Liver (tissue), 8 donors: ENCODE measurements at regions not wholly inside any gene's neighbourhood (a gene's known extent, or its start where the extent isn't known, plus 50 kb on each side); places are given as distances from the start of the nearest gene placed in this dataset.

Source experiments
- DNase-seq: peaks from one replicate; pipeline ENCODE4 v3.0.0-alpha.2; 2017; ENCODE audit warnings: low spot score
- H3K27ac ChIP-seq, 2 donors: one replicate each; pipeline ENCODE4 v1.7.0; 2013; ENCODE audit warnings: inconsistent platforms in 2 of 2, low read length in 2 of 2, control low read depth in 1 of 2, low read depth in 1 of 2, mild to moderate bottlenecking in 1 of 2
- H3K27me3 ChIP-seq, 4 donors: one replicate each; pipeline versions ENCODE4 v1.6.1 to v1.7.0; 2013; ENCODE audit warnings: low read length in 3 of 4, inconsistent platforms in 1 of 4, mild to moderate bottlenecking in 1 of 4, moderate library complexity in 1 of 4; ENCODE audit not compliant: control insufficient read depth in 4 of 4, insufficient read depth in 4 of 4
- H3K36me3 ChIP-seq, 4 donors: one replicate each; pipeline versions ENCODE4 v1.6.1 to v1.7.0; 2013; ENCODE audit warnings: low read length in 3 of 4, mild to moderate bottlenecking in 3 of 4, low read depth in 1 of 4, moderate library complexity in 1 of 4; ENCODE audit not compliant: control insufficient read depth in 4 of 4, insufficient read depth in 3 of 4
- H3K4me1 ChIP-seq, 4 donors: one replicate each; pipeline versions ENCODE4 v1.6.1 to v1.7.0; 2013; ENCODE audit warnings: low read length in 3 of 4, mild to moderate bottlenecking in 3 of 4, moderate library complexity in 1 of 4; ENCODE audit not compliant: control insufficient read depth in 4 of 4, insufficient read depth in 4 of 4
- H3K4me3 ChIP-seq, 3 donors: one replicate each; pipeline versions ENCODE4 v1.6.1 to v1.7.0; 2013; ENCODE audit warnings: low read length in 3 of 3, control low read depth in 1 of 3, low read depth in 1 of 3, mild to moderate bottlenecking in 1 of 3
- H3K9ac ChIP-seq, 2 donors: one replicate each; pipeline ENCODE4 v1.7.0; 2013; ENCODE audit warnings: low read length in 2 of 2, mild to moderate bottlenecking in 2 of 2, moderate library complexity in 2 of 2, control low read depth in 1 of 2, low read depth in 1 of 2
- H3K9me3 ChIP-seq, 4 donors: one replicate each; pipeline versions ENCODE4 v1.6.1 to v1.7.0; 2013; ENCODE audit warnings: low read length in 3 of 4; ENCODE audit not compliant: control insufficient read depth in 4 of 4
- ATF3 ChIP-seq: IDR thresholded peaks from 2 replicates; pipeline ENCODE4 v1.6.1; 2016; ENCODE audit warnings: antibody characterized with exemption
- EGR1 ChIP-seq, 2 donors: IDR thresholded peaks; 2 replicates each; pipeline ENCODE4 v1.6.1; 2016 to 2018; ENCODE audit warnings: antibody characterized with exemption in 2 of 2, low read depth in 2 of 2
- FOXA1 ChIP-seq: IDR thresholded peaks from 2 replicates; pipeline ENCODE4 v1.6.1; 2016; ENCODE audit warnings: antibody characterized with exemption
- FOXA2 ChIP-seq: IDR thresholded peaks from 2 replicates; pipeline ENCODE4 v1.6.1; 2016; ENCODE audit warnings: antibody characterized with exemption
- GABPA ChIP-seq, 2 donors: IDR thresholded peaks in 1 of 2; conservative IDR thresholded peaks in 1 of 2; 2 replicates each; pipeline ENCODE4 v1.6.1; 2016; ENCODE audit warnings: antibody characterized with exemption in 2 of 2, mild to moderate bottlenecking in 1 of 2, moderate library complexity in 1 of 2
- HNF4A ChIP-seq, 2 donors: conservative IDR thresholded peaks; 2 replicates each; pipeline ENCODE4 v1.6.1; 2016; ENCODE audit warnings: antibody characterized with exemption in 2 of 2, mild to moderate bottlenecking in 2 of 2
- HNF4G ChIP-seq: IDR thresholded peaks from 2 replicates; pipeline ENCODE4 v1.6.1; 2016; ENCODE audit warnings: antibody characterized with exemption
- JUND ChIP-seq, 2 donors: IDR thresholded peaks; 2 replicates each; pipeline ENCODE4 v1.6.1; 2016; ENCODE audit warnings: antibody characterized with exemption in 2 of 2
- MAX ChIP-seq: IDR thresholded peaks from 2 replicates; pipeline ENCODE4 v1.6.1; 2016; ENCODE audit warnings: antibody characterized with exemption
- NR2F2 ChIP-seq: IDR thresholded peaks from 2 replicates; pipeline ENCODE4 v1.6.1; 2016; ENCODE audit warnings: antibody characterized with exemption
- RAD21 ChIP-seq, 2 donors: IDR thresholded peaks; 2 replicates each; pipeline ENCODE4 v1.6.1; 2016; ENCODE audit warnings: antibody characterized with exemption in 2 of 2, mild to moderate bottlenecking in 2 of 2
- RXRA ChIP-seq, 2 donors: IDR thresholded peaks; 2 replicates each; pipeline ENCODE4 v1.6.1; 2017 to 2018; ENCODE audit warnings: antibody characterized with exemption in 2 of 2, mild to moderate bottlenecking in 1 of 2
- SP1 ChIP-seq: IDR thresholded peaks from 2 replicates; pipeline ENCODE4 v1.6.1; 2018; ENCODE audit warnings: antibody characterized with exemption, mild to moderate bottlenecking
- TAF1 ChIP-seq: conservative IDR thresholded peaks from 2 replicates; pipeline ENCODE4 v1.6.1; 2016; ENCODE audit warnings: antibody characterized with exemption, mild to moderate bottlenecking
- YY1 ChIP-seq: IDR thresholded peaks from 2 replicates; pipeline ENCODE4 v1.6.1; 2016; ENCODE audit warnings: antibody characterized with exemption, mild to moderate bottlenecking
- WGBS: extraction: QIAGEN DNeasy Blood & Tissue Kit; methylation state at CpG from one replicate; pipeline ENCODE4 v1.1.7; 2013; 5-methylcytosine and 5-hydroxymethylcytosine counted together
- TF ChIP-seq, protein P1 (sequence below): IDR thresholded peaks from 2 replicates; pipeline ENCODE4 v1.6.1; 2016; ENCODE audit warnings: antibody characterized with exemption, mild to moderate bottlenecking
- TF ChIP-seq, protein P2 (sequence below): IDR thresholded peaks from 2 replicates; pipeline ENCODE4 v1.6.1; 2016; ENCODE audit warnings: antibody characterized with exemption
- TF ChIP-seq, protein P3 (sequence below): fragments of 150-350 bp; IDR thresholded peaks from 2 replicates; pipeline ENCODE4 v1.5.1; 2017; ENCODE audit warnings: improper control_type of control experiment, low read depth, low read length; ENCODE audit not compliant: missing input control
- donor health status: healthy.
- donor health status: healthy.
- donor health status: healthy.
- donor health status: healthy.
- donor health status: healthy.

- Histone ChIP-seq H3K9ac (no peak overlapping the region), H3K4me1 (no peaks in the 10 kb centered on the region), H3K27me3 (no peaks in the 10 kb centered on the region), H3K9me3 (no peaks in the 10 kb centered on the region), H3K4me3 (no peak overlapping the region), H3K27ac (no peak overlapping the region), H3K36me3 (no peaks in the 10 kb centered on the region)
- DNase-seq: no peak
- TF ChIP-seq NR2F2 (no peak), RAD21 (IDR thresholded peaks at IDR 0.05) (no peak), TAF1 (no peak)
- WGBS: 49% methylated on average over 3 of the region's 3 CpGs
Measured at GRCh38 chrY:7516268-7516667, 604.7 kb upstream of the AMELY start.

DNA sequence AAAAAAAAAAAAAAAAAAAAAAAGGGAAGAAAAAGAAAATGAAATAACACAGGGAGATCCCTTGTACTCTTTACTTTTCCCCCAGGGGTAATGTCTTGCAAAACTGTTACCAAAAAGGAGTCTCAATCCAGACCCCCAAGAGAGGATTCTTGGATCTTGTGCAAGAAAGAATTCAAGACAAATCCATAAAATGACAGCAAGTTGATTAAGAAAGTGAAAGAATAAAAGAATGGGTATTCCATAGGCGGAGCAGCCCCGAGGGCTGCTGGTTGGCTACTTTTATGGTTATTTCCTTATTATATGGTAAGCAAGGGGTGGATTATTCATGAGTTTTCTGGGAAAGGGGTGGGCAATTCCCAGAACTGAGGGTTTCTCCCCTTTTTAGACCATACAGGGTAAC is 604.3 kb upstream of the AMELY start:
- no peaks in the 10 kb centered on the region for H3K27me3 ChIP-seq
- no peaks in the 10 kb centered on the region for H3K36me3 ChIP-seq
- WGBS: 88% methylated on average over 2 of the region's 2 CpGs
- no peaks in the 10 kb centered on the region for H3K9me3 ChIP-seq
- no peak overlapping the region for H3K9ac ChIP-seq
- DNase-seq: no peak
- TF ChIP-seq, protein P1, sequence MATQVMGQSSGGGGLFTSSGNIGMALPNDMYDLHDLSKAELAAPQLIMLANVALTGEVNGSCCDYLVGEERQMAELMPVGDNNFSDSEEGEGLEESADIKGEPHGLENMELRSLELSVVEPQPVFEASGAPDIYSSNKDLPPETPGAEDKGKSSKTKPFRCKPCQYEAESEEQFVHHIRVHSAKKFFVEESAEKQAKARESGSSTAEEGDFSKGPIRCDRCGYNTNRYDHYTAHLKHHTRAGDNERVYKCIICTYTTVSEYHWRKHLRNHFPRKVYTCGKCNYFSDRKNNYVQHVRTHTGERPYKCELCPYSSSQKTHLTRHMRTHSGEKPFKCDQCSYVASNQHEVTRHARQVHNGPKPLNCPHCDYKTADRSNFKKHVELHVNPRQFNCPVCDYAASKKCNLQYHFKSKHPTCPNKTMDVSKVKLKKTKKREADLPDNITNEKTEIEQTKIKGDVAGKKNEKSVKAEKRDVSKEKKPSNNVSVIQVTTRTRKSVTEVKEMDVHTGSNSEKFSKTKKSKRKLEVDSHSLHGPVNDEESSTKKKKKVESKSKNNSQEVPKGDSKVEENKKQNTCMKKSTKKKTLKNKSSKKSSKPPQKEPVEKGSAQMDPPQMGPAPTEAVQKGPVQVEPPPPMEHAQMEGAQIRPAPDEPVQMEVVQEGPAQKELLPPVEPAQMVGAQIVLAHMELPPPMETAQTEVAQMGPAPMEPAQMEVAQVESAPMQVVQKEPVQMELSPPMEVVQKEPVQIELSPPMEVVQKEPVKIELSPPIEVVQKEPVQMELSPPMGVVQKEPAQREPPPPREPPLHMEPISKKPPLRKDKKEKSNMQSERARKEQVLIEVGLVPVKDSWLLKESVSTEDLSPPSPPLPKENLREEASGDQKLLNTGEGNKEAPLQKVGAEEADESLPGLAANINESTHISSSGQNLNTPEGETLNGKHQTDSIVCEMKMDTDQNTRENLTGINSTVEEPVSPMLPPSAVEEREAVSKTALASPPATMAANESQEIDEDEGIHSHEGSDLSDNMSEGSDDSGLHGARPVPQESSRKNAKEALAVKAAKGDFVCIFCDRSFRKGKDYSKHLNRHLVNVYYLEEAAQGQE: no peak
- TF ChIP-seq EGR1 (IDR thresholded peaks at IDR 0.05; ENCODE audit: low read depth in 2 of 2) (no peak), HNF4G (no peak), RAD21 (IDR thresholded peaks at IDR 0.05) (no peak), FOXA1 (no peak), GABPA (IDR thresholded peaks at IDR 0.05 in 1 of 2, conservative IDR thresholded peaks at IDR 0.05 in 1 of 2) (no peak), FOXA2 (no peak), JUND (IDR thresholded peaks at IDR 0.05) (no peak), SP1 (no peak), HNF4A (conservative IDR thresholded peaks at IDR 0.05) (no peak), YY1 (no peak), ATF3 (no peak), TAF1 (no peak), NR2F2 (no peak), RXRA (IDR thresholded peaks at IDR 0.05) (no peak), MAX (no peak)
- TF ChIP-seq, protein P2, sequence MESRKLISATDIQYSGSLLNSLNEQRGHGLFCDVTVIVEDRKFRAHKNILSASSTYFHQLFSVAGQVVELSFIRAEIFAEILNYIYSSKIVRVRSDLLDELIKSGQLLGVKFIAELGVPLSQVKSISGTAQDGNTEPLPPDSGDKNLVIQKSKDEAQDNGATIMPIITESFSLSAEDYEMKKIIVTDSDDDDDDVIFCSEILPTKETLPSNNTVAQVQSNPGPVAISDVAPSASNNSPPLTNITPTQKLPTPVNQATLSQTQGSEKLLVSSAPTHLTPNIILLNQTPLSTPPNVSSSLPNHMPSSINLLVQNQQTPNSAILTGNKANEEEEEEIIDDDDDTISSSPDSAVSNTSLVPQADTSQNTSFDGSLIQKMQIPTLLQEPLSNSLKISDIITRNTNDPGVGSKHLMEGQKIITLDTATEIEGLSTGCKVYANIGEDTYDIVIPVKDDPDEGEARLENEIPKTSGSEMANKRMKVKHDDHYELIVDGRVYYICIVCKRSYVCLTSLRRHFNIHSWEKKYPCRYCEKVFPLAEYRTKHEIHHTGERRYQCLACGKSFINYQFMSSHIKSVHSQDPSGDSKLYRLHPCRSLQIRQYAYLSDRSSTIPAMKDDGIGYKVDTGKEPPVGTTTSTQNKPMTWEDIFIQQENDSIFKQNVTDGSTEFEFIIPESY: no peak
- TF ChIP-seq, protein P3, sequence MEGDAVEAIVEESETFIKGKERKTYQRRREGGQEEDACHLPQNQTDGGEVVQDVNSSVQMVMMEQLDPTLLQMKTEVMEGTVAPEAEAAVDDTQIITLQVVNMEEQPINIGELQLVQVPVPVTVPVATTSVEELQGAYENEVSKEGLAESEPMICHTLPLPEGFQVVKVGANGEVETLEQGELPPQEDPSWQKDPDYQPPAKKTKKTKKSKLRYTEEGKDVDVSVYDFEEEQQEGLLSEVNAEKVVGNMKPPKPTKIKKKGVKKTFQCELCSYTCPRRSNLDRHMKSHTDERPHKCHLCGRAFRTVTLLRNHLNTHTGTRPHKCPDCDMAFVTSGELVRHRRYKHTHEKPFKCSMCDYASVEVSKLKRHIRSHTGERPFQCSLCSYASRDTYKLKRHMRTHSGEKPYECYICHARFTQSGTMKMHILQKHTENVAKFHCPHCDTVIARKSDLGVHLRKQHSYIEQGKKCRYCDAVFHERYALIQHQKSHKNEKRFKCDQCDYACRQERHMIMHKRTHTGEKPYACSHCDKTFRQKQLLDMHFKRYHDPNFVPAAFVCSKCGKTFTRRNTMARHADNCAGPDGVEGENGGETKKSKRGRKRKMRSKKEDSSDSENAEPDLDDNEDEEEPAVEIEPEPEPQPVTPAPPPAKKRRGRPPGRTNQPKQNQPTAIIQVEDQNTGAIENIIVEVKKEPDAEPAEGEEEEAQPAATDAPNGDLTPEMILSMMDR: no peak
- no peaks in the 10 kb centered on the region for H3K4me1 ChIP-seq
- no peak overlapping the region for H3K4me3 ChIP-seq
- H3K27ac ChIP-seq: no peak overlapping the region
